ENCODE measurements at regions not wholly inside any gene's neighbourhood (a gene's known extent, or its start where the extent isn't known, plus 50 kb on each side); places are given as distances from the start of the nearest gene placed in this dataset.

DNA sequence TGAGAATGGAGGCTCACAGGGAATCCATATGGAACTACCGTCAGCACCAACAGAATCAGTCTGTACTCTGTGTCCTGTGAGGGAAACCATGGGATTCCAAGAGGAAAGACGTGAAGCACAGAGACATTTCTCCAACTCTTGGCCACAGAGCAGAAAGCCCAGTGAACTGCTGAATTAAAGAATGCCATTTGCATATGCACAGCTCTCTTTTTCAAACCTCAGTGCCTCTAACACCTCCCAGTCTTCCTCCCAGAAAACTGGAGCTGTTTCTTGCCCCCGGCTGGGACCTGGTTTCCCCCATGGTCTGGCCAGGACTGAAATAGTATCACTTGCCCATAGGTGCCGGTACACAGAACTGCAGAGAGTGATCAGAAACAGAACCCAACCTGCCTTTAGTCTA lies 69.6 kb upstream of the FER start:
- DNase-seq (ENCODE audit: low read depth): no peak
- TF ChIP-seq, protein P1, sequence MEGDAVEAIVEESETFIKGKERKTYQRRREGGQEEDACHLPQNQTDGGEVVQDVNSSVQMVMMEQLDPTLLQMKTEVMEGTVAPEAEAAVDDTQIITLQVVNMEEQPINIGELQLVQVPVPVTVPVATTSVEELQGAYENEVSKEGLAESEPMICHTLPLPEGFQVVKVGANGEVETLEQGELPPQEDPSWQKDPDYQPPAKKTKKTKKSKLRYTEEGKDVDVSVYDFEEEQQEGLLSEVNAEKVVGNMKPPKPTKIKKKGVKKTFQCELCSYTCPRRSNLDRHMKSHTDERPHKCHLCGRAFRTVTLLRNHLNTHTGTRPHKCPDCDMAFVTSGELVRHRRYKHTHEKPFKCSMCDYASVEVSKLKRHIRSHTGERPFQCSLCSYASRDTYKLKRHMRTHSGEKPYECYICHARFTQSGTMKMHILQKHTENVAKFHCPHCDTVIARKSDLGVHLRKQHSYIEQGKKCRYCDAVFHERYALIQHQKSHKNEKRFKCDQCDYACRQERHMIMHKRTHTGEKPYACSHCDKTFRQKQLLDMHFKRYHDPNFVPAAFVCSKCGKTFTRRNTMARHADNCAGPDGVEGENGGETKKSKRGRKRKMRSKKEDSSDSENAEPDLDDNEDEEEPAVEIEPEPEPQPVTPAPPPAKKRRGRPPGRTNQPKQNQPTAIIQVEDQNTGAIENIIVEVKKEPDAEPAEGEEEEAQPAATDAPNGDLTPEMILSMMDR (conservative IDR thresholded peaks at IDR 0.05; ENCODE audit: low read depth, low read length): no peak
- H3K4me3 ChIP-seq (ENCODE audit: low read length): no peak overlapping the region

DNA sequence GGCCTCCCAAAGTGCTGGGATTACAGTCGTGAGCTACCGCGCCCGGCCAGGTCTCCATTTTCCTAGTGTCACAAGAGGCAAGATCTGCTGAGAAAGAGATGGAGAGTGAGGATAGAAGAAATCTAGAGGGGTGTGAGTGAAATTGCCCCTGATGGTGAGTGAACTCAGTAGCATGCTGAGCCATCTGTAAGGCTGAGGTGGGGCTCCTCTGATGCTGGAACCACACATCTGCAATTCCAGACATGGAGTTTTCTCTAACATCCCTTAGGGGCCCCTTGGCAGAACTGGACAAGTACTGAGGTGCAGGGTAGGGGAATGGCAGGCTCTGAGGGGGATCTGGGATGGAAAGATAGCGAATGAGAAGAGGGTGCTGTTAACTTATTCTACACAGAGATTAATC lies 72.0 kb upstream of the FER start:
- no peak overlapping the region for H3K4me3 ChIP-seq (ENCODE audit: low read length)
- DNase-seq (ENCODE audit: low read depth): no peak
- TF ChIP-seq, protein P1 (conservative IDR thresholded peaks at IDR 0.05; ENCODE audit: low read depth, low read length): no peak

DNA sequence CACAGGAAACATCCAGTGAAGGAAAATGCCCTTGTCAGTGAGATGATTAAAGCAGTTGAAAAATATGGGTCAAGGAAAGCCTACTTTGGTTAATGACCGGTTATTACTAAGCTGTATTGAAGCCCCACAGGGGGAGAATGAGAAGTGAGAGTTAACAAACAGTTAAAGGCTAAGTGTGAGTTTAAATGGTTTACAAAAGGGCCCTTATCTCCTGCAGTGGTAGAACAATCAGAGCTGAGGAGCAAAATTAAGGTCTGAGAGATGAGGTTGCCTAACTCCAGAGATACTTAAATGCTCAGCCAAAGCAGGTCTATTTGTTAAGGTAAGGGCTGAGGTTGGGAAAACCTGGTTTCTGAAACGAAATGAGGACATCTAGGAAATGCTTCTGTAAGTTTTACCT lies 75.1 kb upstream of the FER start:
- no peak overlapping the region for H3K4me3 ChIP-seq (ENCODE audit: low read length)
- TF ChIP-seq, protein P1 (conservative IDR thresholded peaks at IDR 0.05; ENCODE audit: low read depth, low read length): no peak
- DNase-seq (ENCODE audit: low read depth): no peak

DNA sequence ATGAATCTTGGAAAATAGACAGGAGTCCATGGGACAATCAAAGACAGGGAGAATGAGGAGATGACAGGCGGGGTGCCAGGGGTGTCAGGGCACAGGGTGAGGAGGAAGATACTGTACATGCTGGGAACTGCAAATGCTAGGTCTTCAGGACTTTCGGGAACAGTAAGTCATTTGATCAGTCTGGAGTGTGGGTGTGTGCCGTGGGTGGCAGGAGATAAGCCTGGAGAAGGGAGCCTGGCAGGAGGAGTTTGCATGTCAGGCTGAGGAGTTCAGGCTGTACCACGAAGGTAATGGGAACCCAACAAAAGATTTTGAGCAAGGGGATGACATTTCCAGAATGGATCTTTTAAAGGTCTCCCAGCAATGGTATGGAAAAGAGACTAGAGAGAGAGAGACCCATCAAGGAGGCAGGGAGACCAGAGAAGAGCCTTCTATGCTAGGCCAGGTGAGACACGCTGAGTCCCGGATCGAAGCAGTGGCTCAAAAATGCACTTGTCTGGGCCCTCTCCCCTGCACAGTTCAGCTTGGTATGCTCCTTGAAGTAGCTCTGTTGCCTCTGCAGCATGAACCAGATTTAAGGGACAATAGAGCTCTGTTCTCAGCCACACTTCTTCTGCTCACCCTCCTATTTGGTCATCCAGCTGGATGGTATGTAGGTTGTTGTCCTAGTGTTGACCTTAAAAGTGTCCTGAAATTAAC lies 77.0 kb upstream of the FER start:
- no peak overlapping the region for H3K4me3 ChIP-seq (ENCODE audit: low read length)
- TF ChIP-seq, protein P1 (conservative IDR thresholded peaks at IDR 0.05; ENCODE audit: low read depth, low read length): no peak
- no peak for DNase-seq (ENCODE audit: low read depth)

DNA sequence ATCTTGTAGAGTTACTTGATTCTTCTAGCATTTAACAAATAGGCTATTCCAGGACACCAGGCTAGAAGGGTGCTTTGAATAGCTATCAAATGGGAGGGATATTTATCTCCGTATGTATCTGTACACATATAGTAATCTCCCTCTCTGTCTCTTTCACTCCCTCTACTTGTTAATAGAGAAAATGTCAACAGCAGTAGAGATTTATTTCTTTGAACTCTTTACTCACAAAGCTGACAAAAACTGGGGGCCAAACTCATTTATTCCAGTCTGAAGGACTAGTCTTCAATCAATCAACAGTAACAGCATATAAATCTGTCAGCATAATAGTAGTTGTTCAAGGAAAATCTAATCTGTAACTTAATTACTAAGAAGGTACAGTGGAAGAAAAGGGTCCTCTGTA lies 78.2 kb upstream of the FER start:
- no peak for DNase-seq (ENCODE audit: low read depth)
- TF ChIP-seq, protein P1 (conservative IDR thresholded peaks at IDR 0.05; ENCODE audit: low read depth, low read length): no peak
- no peak overlapping the region for H3K4me3 ChIP-seq (ENCODE audit: low read length)

DNA sequence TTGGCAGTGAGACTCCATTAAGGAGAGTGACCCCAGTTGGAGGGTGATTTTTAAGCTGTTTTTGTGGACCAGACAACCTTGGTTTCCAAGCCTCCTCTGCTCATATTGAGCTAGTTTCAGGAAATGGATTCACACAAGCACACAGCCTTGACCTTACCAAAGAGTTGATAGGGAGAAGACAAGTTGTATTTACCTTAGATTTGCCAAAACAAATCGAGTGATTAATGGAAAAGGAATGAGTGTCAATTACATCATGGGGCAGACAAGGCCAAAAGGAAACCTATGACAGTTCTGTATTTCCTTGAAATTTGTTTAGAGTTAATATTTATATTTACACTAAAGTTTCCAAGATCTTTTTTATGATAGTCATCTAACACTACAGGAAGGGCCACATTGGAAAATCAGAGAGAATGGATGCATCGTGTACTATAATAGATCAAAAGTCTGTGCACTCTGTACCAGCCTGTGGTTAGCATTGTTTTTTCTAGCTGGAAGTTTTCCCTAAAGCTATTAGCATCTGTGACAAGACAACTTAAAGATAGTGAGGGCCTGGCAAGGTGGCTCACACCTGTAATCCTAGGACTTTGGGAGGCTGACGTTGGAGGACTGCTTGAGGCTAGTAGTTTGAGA lies 86.0 kb upstream of the FER start:
- H3K4me3 ChIP-seq (ENCODE audit: low read length): no peak overlapping the region
- TF ChIP-seq, protein P1 (conservative IDR thresholded peaks at IDR 0.05; ENCODE audit: low read depth, low read length): no peak
- DNase-seq (ENCODE audit: low read depth): no peak

DNA sequence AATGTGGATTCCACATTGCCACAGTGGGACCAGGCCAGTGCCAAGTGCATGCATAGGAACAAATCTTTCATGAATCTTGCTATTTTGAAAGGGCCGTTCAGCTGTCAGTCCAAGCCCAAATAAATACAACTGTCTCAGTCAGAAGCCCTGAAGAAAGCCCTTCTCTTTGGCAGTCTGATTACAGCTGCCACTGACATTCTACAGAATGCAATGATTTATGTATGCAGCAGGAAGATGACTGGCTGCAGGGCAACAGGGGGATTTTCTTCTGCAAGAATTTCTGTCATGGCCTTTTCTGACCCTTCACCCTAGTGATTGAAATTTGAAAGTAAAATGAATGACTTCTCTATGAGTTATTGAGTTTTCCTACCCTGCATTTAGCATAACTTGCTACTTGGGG lies 86.7 kb upstream of the FER start:
- TF ChIP-seq, protein P1 (conservative IDR thresholded peaks at IDR 0.05; ENCODE audit: low read depth, low read length): no peak
- DNase-seq (ENCODE audit: low read depth): no peak
- no peak overlapping the region for H3K4me3 ChIP-seq (ENCODE audit: low read length)
